Right atrium auricular region (tissue), 2 donors: ENCODE measurements at regions not wholly inside any gene's neighbourhood (a gene's known extent, or its start where the extent isn't known, plus 50 kb on each side); places are given as distances from the start of the nearest gene placed in this dataset.

Source experiments
- DNase-seq: peaks from one replicate; pipeline ENCODE4 v3.0.0-alpha.2; 2019; ENCODE audit warnings: low spot score
- H3K27ac ChIP-seq, 2 donors: fragments of 200-600 bp; sonication (generic); 1 replicate in 1 of 2; 2 replicates in 1 of 2; pipeline ENCODE4 v1.5.1; 2016 to 2019
- H3K27me3 ChIP-seq, 2 donors: fragments of 200-600 bp; sonication (generic); one replicate each; pipeline versions ENCODE4 v1.5.1 to v1.6.0; 2017 to 2019
- H3K36me3 ChIP-seq: fragments of 200-600 bp; sonication (generic); one replicate; pipeline ENCODE4 v1.5.1; 2016
- H3K4me1 ChIP-seq, 2 donors: fragments of 200-600 bp; sonication (generic); one replicate each; pipeline versions ENCODE4 v1.5.1 to v1.6.0; 2017 to 2019
- H3K4me3 ChIP-seq, 2 donors: fragments of 200-600 bp; sonication (generic); 1 replicate in 1 of 2; 2 replicates in 1 of 2; pipeline ENCODE4 v1.5.1; 2017 to 2019; ENCODE audit warnings: mild to moderate bottlenecking in 1 of 2, moderate library complexity in 1 of 2
- H3K9me3 ChIP-seq, 2 donors: fragments of 200-600 bp; sonication (generic); one replicate each; pipeline ENCODE4 v1.5.1; 2019
- CTCF ChIP-seq, 2 donors: fragments of 200-600 bp; sonication (generic); IDR thresholded peaks; one replicate each; pipeline ENCODE4 v1.5.1; 2019; ENCODE audit warnings: antibody characterized with exemption in 2 of 2

- TF ChIP-seq CTCF (IDR thresholded peaks at IDR 0.05): no peak
- H3K9me3 ChIP-seq: no peaks in the 10 kb centered on the region
- H3K4me3 ChIP-seq: no peak overlapping the region
- H3K4me1 ChIP-seq: no peaks in the 10 kb centered on the region
- H3K27me3 ChIP-seq: no peaks in the 10 kb centered on the region
- DNase-seq: no peak
- no peak overlapping the region for H3K27ac ChIP-seq
- no peaks in the 10 kb centered on the region for H3K36me3 ChIP-seq
Observed at GRCh38 chr17:16881239-16881924, 90.5 kb downstream of the TNFRSF13B start.

- no peak for TF ChIP-seq CTCF (IDR thresholded peaks at IDR 0.05)
- no peak overlapping the region for H3K27ac ChIP-seq
- no peaks in the 10 kb centered on the region for H3K27me3 ChIP-seq
- no peaks in the 10 kb centered on the region for H3K36me3 ChIP-seq
- H3K9me3 ChIP-seq: no peaks in the 10 kb centered on the region
- no peaks in the 10 kb centered on the region for H3K4me1 ChIP-seq
- DNase-seq: peak; percentile 53
- no peak overlapping the region for H3K4me3 ChIP-seq
Observed at GRCh38 chr17:16880843-16881230, 91.1 kb downstream of the TNFRSF13B start.

- DNase-seq: peak; percentile 28
- Histone ChIP-seq H3K36me3 (no peaks in the 10 kb centered on the region), H3K27ac (no peak overlapping the region), H3K4me1 (no peaks in the 10 kb centered on the region), H3K27me3 (no peaks in the 10 kb centered on the region), H3K9me3 (no peaks in the 10 kb centered on the region), H3K4me3 (no peak overlapping the region)
- TF ChIP-seq CTCF (IDR thresholded peaks at IDR 0.05): no peak
Observed at GRCh38 chr17:16880121-16880842, 91.6 kb downstream of the TNFRSF13B start.

GRCh38 chr17:16879686-16880085 lies 92.2 kb downstream of the TNFRSF13B start:
- H3K4me1 ChIP-seq: no peaks in the 10 kb centered on the region
- TF ChIP-seq CTCF (IDR thresholded peaks at IDR 0.05): no peak
- no peak overlapping the region for H3K4me3 ChIP-seq
- DNase-seq: peak; percentile 32
- no peaks in the 10 kb centered on the region for H3K27me3 ChIP-seq
- no peaks in the 10 kb centered on the region for H3K9me3 ChIP-seq
- no peaks in the 10 kb centered on the region for H3K36me3 ChIP-seq
- no peak overlapping the region for H3K27ac ChIP-seq

- Histone ChIP-seq H3K27ac (no peak overlapping the region), H3K9me3 (no peaks in the 10 kb centered on the region), H3K27me3 (no peaks in the 10 kb centered on the region), H3K4me3 (no peak overlapping the region), H3K4me1 (no peaks in the 10 kb centered on the region), H3K36me3 (no peaks in the 10 kb centered on the region)
- TF ChIP-seq CTCF (IDR thresholded peaks at IDR 0.05): no peak
- DNase-seq: peak; percentile 30
Observed at GRCh38 chr17:16878606-16879005, 93.3 kb downstream of the TNFRSF13B start.
